ENCODE measurements at regions not wholly inside any gene's neighbourhood (a gene's known extent, or its start where the extent isn't known, plus 50 kb on each side); places are given as distances from the start of the nearest gene placed in this dataset.
A peak's percentile ranks its signal among the peaks of the same experiment; 100 is the strongest.

DNA sequence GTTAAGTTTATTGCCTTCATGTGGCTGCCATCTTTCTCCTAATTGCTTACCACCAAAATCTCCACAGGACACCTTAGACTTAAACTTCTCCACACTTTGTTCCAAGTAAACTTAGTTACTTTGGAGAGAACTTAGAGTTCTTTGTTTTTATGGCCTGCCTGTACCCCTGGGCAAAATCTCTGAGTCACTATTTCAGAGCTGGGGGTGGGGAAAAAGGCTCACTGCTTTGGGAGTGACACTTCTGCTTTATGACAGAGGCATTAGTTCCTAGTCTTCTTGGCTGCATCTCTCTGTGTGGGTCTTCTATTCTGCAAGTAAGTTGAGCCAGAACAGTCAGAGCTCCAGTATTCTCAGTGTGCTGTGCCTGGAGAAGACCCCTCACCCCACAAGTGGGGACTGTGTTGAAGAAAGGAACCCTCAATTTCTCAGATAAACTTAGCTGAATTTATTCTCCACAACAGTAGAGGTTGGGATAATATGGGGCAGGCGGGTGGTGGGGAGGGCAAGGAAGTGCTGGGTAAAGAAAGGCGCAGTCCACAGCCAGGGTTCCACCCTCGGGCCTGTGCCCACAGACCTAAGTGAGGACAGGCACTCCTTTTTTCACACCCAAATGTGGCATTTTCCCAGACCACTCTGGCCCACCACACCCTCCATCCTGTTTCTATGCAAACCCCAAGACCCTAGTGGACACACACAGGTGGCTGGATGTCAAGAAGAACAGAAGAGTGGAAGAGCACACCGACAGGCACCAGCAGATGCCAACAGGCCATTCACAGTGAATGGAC is 636.6 kb upstream of the MAN1A1 start:
- TF ChIP-seq, protein P1, sequence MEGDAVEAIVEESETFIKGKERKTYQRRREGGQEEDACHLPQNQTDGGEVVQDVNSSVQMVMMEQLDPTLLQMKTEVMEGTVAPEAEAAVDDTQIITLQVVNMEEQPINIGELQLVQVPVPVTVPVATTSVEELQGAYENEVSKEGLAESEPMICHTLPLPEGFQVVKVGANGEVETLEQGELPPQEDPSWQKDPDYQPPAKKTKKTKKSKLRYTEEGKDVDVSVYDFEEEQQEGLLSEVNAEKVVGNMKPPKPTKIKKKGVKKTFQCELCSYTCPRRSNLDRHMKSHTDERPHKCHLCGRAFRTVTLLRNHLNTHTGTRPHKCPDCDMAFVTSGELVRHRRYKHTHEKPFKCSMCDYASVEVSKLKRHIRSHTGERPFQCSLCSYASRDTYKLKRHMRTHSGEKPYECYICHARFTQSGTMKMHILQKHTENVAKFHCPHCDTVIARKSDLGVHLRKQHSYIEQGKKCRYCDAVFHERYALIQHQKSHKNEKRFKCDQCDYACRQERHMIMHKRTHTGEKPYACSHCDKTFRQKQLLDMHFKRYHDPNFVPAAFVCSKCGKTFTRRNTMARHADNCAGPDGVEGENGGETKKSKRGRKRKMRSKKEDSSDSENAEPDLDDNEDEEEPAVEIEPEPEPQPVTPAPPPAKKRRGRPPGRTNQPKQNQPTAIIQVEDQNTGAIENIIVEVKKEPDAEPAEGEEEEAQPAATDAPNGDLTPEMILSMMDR (IDR thresholded peaks at IDR 0.05; ENCODE audit: low read depth, low read length, missing control alignments): no peak
- no peak for DNase-seq (ENCODE audit: low read depth)
- no peak overlapping the region for H3K4me3 ChIP-seq (ENCODE audit: low read depth, low read length)

GRCh38 chr6:119980802-119981201 is 631.2 kb upstream of the MAN1A1 start:
- H3K4me3 ChIP-seq (ENCODE audit: low read depth, low read length): no peak overlapping the region
- TF ChIP-seq, protein P1 (IDR thresholded peaks at IDR 0.05; ENCODE audit: low read depth, low read length, missing control alignments): no peak
- no peak for DNase-seq (ENCODE audit: low read depth)

GRCh38 chr6:119979862-119980261 is 630.3 kb upstream of the MAN1A1 start:
- DNase-seq (ENCODE audit: low read depth): no peak
- H3K4me3 ChIP-seq (ENCODE audit: low read depth, low read length): no peak overlapping the region
- TF ChIP-seq, protein P1 (IDR thresholded peaks at IDR 0.05; ENCODE audit: low read depth, low read length, missing control alignments): peak; percentile 39

DNA sequence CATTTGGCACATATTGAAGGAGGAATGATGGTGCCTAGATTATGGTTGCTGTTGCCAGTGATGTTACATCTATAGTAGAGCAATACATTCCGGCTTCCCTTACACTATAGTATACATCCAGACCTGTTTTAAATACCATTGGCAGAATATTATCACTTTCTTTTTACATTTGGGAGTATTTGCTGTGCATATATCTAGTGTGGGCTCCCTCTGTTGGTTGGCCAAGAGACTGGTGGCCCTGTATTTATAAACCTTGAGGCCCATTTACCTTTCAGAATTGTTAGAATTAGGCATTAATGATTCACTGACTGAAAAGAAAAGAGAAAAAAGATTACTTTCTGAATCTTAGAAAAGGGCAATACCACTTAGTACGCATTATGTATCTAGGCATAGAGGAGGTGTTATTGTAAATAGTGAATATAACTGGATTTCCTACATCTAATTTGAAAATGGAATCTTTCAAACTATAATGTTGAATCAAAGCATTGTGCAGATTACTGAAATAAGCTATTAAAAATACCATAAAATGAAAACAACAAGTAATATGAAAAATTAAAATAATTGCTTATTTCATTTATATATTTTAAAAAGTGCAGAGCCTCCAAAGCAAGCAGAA is 628.8 kb upstream of the MAN1A1 start:
- TF ChIP-seq, protein P1 (IDR thresholded peaks at IDR 0.05; ENCODE audit: low read depth, low read length, missing control alignments): peak; percentile 45
- DNase-seq (ENCODE audit: low read depth): no peak
- H3K4me3 ChIP-seq (ENCODE audit: low read depth, low read length): no peak overlapping the region

- TF ChIP-seq, protein P1 (IDR thresholded peaks at IDR 0.05; ENCODE audit: low read depth, low read length, missing control alignments): no peak
- no peak overlapping the region for H3K4me3 ChIP-seq (ENCODE audit: low read depth, low read length)
- DNase-seq (ENCODE audit: low read depth): no peak
Observed at GRCh38 chr6:119974430-119975159, 625.0 kb upstream of the MAN1A1 start.

- no peak overlapping the region for H3K4me3 ChIP-seq (ENCODE audit: low read depth, low read length)
- no peak for DNase-seq (ENCODE audit: low read depth)
- TF ChIP-seq, protein P1 (IDR thresholded peaks at IDR 0.05; ENCODE audit: low read depth, low read length, missing control alignments): peak; percentile 48
Observed at GRCh38 chr6:119966484-119966883, 616.9 kb upstream of the MAN1A1 start.
